Breast epithelium (tissue), 4 donors: ENCODE measurements at regions not wholly inside any gene's neighbourhood (a gene's known extent, or its start where the extent isn't known, plus 50 kb on each side); places are given as distances from the start of the nearest gene placed in this dataset.

ENCODE experiments used
- DNase-seq, 2 donors: peaks; one replicate each; pipeline ENCODE4 v3.0.0-alpha.2; 2019; ENCODE audit warnings: low spot score in 2 of 2
- H3K27ac ChIP-seq, 2 donors: fragments of 200-600 bp; sonication (generic) in 1 of 2; one replicate each; pipeline ENCODE4 v1.5.1; 2016 to 2019; ENCODE audit warnings: mild to moderate bottlenecking in 1 of 2
- H3K27me3 ChIP-seq, 2 donors: fragments of 200-600 bp; sonication (generic) in 1 of 2; one replicate each; pipeline versions ENCODE4 v1.5.1 to v1.6.0; 2017 to 2019; ENCODE audit warnings: control low read depth in 1 of 2, mild to moderate bottlenecking in 1 of 2
- H3K36me3 ChIP-seq: fragments of 200-600 bp; one replicate; pipeline ENCODE4 v1.5.1; 2019
- H3K4me1 ChIP-seq, 2 donors: fragments of 200-600 bp; sonication (generic); one replicate each; pipeline ENCODE4 v1.5.1; 2016 to 2019; ENCODE audit warnings: control low read depth in 1 of 2
- H3K4me3 ChIP-seq, 3 donors: fragments of 200-600 bp; sonication (generic); 1 replicate in 2 of 3; 2 replicates in 1 of 3; pipeline ENCODE4 v1.5.1; 2016 to 2019; ENCODE audit warnings: mild to moderate bottlenecking in 3 of 3, moderate library complexity in 2 of 3
- H3K9me3 ChIP-seq, 2 donors: fragments of 200-600 bp; sonication (generic) in 1 of 2; one replicate each; pipeline ENCODE4 v1.5.1; 2016 to 2019; ENCODE audit warnings: control low read depth in 1 of 2
- POLR2A ChIP-seq: fragments of 450-650 bp; IDR thresholded peaks from one replicate; pipeline ENCODE4 v1.6.1; 2016; ENCODE audit warnings: antibody characterized with exemption, mild to moderate bottlenecking, moderate library complexity
- POLR2AphosphoS5 ChIP-seq, 3 donors: sonication (generic); formaldehyde crosslinking; IDR thresholded peaks; one replicate each; pipeline ENCODE4 v1.6.1; 2017; ENCODE audit warnings: antibody characterized with exemption in 3 of 3
- intact Hi-C: fragments of 100-400 bp; cut with DNase I; formaldehyde crosslinking; loops from one replicate; pipeline ENCODE4 v1.15.1; 2023; ENCODE audit warnings: low total_unique reads
- TF ChIP-seq, protein P1 (sequence below), 3 donors: fragments of 450-650 bp; IDR thresholded peaks; one replicate each; pipeline ENCODE4 v1.5.1; 2016 to 2017; ENCODE audit warnings: antibody characterized with exemption in 3 of 3, mild to moderate bottlenecking in 3 of 3, moderate library complexity in 3 of 3

DNA sequence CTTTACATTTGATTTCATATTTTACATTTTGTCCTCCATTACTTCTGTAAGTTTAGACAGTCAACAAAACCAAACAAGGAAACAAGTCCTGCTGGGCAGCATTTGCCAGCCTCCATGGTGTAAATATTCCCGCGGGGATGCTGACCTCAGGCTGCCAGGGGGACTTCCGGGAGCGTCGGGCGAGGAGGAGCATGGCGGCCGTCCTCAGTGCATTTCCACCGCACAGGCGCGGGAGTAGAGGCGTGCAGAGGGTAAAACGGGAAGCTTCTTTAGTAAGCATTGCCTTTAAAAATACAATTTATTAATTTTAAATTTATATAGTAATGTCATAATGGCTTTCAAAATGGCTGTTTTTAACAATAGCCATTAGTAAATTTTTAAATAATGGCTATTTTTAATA lies 385.3 kb upstream of the IRX4 start:
- H3K4me3 ChIP-seq, result no peak overlapping the region
- DNase-seq, result peak in 1 of 2 donors; percentile 25
- H3K4me1 ChIP-seq, result no peaks in the 10 kb centered on the region
- TF ChIP-seq, protein P1, sequence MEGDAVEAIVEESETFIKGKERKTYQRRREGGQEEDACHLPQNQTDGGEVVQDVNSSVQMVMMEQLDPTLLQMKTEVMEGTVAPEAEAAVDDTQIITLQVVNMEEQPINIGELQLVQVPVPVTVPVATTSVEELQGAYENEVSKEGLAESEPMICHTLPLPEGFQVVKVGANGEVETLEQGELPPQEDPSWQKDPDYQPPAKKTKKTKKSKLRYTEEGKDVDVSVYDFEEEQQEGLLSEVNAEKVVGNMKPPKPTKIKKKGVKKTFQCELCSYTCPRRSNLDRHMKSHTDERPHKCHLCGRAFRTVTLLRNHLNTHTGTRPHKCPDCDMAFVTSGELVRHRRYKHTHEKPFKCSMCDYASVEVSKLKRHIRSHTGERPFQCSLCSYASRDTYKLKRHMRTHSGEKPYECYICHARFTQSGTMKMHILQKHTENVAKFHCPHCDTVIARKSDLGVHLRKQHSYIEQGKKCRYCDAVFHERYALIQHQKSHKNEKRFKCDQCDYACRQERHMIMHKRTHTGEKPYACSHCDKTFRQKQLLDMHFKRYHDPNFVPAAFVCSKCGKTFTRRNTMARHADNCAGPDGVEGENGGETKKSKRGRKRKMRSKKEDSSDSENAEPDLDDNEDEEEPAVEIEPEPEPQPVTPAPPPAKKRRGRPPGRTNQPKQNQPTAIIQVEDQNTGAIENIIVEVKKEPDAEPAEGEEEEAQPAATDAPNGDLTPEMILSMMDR (IDR thresholded peaks at IDR 0.05), result no peak
- no peak for TF ChIP-seq POLR2A
- TF ChIP-seq POLR2AphosphoS5 (IDR thresholded peaks at IDR 0.05), result no peak
- no peaks in the 10 kb centered on the region for H3K36me3 ChIP-seq
- intact Hi-C loops, result no loop called here
- H3K9me3 ChIP-seq, result peaks cover 0 to 4% of the 10 kb centered on the region in 2 donors
- no peaks in the 10 kb centered on the region for H3K27me3 ChIP-seq
- H3K27ac ChIP-seq, result no peak overlapping the region

DNA sequence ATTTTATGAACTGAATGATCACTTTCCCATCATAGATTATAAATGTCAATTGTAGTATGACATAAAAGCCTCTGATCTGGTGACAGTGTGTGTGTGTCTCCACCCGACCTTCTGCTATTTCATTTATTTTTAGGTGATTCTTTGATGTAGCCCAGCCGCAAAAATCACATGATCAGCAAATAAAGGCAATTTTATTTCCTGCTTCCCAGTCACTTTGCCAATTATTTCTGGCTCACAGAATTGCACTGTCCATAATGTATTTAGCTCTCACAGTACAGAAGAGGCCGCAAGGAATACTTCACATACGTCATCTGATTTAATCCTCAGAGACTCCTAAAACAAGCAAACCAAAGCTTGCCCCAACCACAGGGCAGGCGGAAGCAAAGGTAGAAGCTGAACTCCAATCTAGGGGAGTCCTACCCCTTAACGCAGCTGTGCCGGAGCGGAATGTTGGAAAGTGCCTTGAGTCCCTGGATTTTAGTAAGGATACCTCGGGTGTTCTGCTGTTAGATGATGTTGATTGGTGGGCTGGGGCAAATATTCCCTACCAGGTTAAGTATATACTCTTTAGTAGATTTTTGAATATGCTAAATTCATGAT lies 384.0 kb upstream of the IRX4 start:
- intact Hi-C loops, result no loop called here
- TF ChIP-seq POLR2A (no peak), POLR2AphosphoS5 (IDR thresholded peaks at IDR 0.05) (no peak)
- TF ChIP-seq, protein P1 (IDR thresholded peaks at IDR 0.05), result no peak
- Histone ChIP-seq H3K36me3 (no peaks in the 10 kb centered on the region), H3K4me3 (no peak overlapping the region), H3K4me1 (no peaks in the 10 kb centered on the region), H3K9me3 (peaks cover 0 to 4% of the 10 kb centered on the region in 2 donors), H3K27me3 (no peaks in the 10 kb centered on the region), H3K27ac (no peak overlapping the region)
- DNase-seq, result peak in 1 of 2 donors; percentile 48

DNA sequence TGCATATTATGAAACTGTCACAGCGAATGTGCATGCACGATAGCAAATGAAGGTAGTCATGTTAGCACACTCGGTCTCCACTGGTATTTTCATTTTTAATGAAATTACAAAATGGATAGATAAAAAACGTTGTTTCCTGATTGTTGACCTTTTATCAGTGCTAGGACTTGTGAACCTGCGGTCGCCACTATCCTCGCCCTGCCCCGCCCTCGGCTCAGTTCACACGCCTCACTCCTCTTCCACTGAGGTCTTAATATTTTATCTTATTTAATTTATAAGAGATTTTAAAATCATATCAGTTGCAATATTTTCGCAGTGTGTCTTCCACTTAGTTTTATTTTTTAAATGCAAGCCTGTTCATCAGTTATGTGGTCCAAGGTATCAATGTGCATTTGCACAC lies 382.6 kb upstream of the IRX4 start:
- Histone ChIP-seq H3K4me3 (no peak overlapping the region), H3K27ac (no peak overlapping the region), H3K36me3 (no peaks in the 10 kb centered on the region), H3K4me1 (no peaks in the 10 kb centered on the region), H3K9me3 (peaks cover 0 to 4% of the 10 kb centered on the region in 2 donors), H3K27me3 (no peaks in the 10 kb centered on the region)
- intact Hi-C loops, result no loop called here
- no peak for DNase-seq
- TF ChIP-seq POLR2AphosphoS5 (IDR thresholded peaks at IDR 0.05) (no peak), POLR2A (no peak)
- TF ChIP-seq, protein P1 (IDR thresholded peaks at IDR 0.05), result no peak

DNA sequence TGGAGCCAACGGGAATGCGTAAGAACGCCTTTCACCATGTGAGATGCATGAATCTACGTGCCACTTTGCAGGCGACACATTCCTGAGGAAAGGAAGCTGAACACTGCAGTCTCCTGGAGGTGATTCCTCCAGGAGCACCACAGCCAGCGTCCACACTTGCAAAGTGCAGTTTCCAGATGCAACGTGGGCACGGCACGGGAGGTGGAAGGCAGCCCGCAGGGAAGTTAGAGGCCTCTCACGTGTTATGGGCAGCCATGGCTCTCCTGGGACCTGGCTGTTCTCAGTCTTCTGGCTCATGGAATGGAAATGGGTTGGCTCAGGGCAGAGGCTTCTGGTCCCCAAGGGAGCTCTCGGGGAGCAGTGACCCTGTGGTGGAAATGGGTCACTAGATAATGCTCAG lies 381.0 kb upstream of the IRX4 start:
- Histone ChIP-seq H3K9me3 (peaks cover 0 to 4% of the 10 kb centered on the region in 2 donors), H3K27ac (no peak overlapping the region), H3K4me1 (no peaks in the 10 kb centered on the region), H3K27me3 (no peaks in the 10 kb centered on the region), H3K36me3 (no peaks in the 10 kb centered on the region), H3K4me3 (no peak overlapping the region)
- intact Hi-C loops, result no loop called here
- peak in 1 of 2 donors; percentile 10 for DNase-seq
- TF ChIP-seq POLR2AphosphoS5 (IDR thresholded peaks at IDR 0.05) (no peak), POLR2A (no peak)
- TF ChIP-seq, protein P1 (IDR thresholded peaks at IDR 0.05), result no peak

DNA sequence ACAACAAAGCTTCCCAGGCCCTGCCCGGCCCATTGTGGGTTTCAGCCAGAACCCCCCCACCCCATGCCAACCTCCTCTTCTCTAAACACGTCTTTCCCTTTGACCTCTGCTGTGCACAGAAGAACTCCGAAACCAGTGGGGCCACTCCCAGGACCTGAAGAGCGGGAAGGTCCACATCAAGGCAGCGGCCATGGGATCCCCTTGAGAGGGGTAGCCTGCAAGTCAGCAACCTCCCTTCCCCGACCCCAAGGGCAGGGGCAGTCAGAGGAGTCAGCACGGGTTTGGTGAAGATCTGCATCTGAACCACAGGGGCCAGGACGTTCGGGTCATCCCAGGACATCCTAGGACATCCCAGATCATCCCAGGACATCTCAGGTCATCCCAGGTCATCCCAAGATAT lies 379.9 kb upstream of the IRX4 start:
- no peak overlapping the region for H3K27ac ChIP-seq
- no peaks in the 10 kb centered on the region for H3K36me3 ChIP-seq
- intact Hi-C loops, result no loop called here
- no peak for TF ChIP-seq POLR2A
- TF ChIP-seq, protein P1 (IDR thresholded peaks at IDR 0.05), result no peak
- TF ChIP-seq POLR2AphosphoS5 (IDR thresholded peaks at IDR 0.05), result no peak
- no peak for DNase-seq
- H3K4me1 ChIP-seq, result no peaks in the 10 kb centered on the region
- no peaks in the 10 kb centered on the region for H3K27me3 ChIP-seq
- H3K4me3 ChIP-seq, result no peak overlapping the region
- peaks cover 0 to 4% of the 10 kb centered on the region in 2 donors for H3K9me3 ChIP-seq
